DND-41 (cell line): ENCODE measurements at regions not wholly inside any gene's neighbourhood (a gene's known extent, or its start where the extent isn't known, plus 50 kb on each side); places are given as distances from the start of the nearest gene placed in this dataset.

ENCODE experiments used
- ATAC-seq: fragments of 200-7000 bp; cut with Tn5 transposase; 3 replicates; pipeline ENCODE4 v1.9.1; 2021; ENCODE audit warnings: low read depth; ENCODE audit not compliant: insufficient read depth
- DNase-seq: peaks from one replicate; pipeline ENCODE4 v3.0.0-alpha.2; 2020
- H2AFZ ChIP-seq: 2 replicates; pipeline ENCODE4 v1.6.0; 2012; ENCODE audit warnings: low read depth, low read length
- H3K27ac ChIP-seq: 2 replicates; pipeline ENCODE4 v1.5.1; 2012; ENCODE audit warnings: low read length, inconsistent platforms
- H3K27me3 ChIP-seq: fragments of 200-600 bp; sonication (generic); 2 replicates; pipeline ENCODE4 v1.6.0; 2012; ENCODE audit warnings: low read length, mild to moderate bottlenecking, inconsistent platforms; ENCODE audit not compliant: insufficient read depth, poor library complexity
- H3K36me3 ChIP-seq: 2 replicates; pipeline ENCODE4 v1.5.1; 2012; ENCODE audit warnings: low read length, inconsistent platforms; ENCODE audit not compliant: insufficient read depth
- H3K4me1 ChIP-seq: 2 replicates; pipeline ENCODE4 v1.5.1; 2012; ENCODE audit warnings: mild to moderate bottlenecking, low read length; ENCODE audit not compliant: insufficient read depth
- H3K4me2 ChIP-seq: 2 replicates; pipeline ENCODE4 v1.6.0; 2012; ENCODE audit warnings: mild to moderate bottlenecking, moderate library complexity, low read length, inconsistent platforms; ENCODE audit not compliant: insufficient read depth
- H3K4me3 ChIP-seq, 2 experiments: fragments of 200-600 bp in 1 of 2; shearing (Covaris generic) in 1 of 2; 2 replicates each; pipeline ENCODE4 v1.5.1; 2012 to 2016; ENCODE audit warnings: inconsistent platforms in 2 of 2, low read length in 2 of 2, mild to moderate bottlenecking in 2 of 2, low read depth in 1 of 2, moderate library complexity in 1 of 2
- H3K79me2 ChIP-seq: 2 replicates; pipeline ENCODE4 v1.6.0; 2012; ENCODE audit warnings: low read length, inconsistent platforms; ENCODE audit not compliant: insufficient read depth
- H3K9ac ChIP-seq: 2 replicates; pipeline ENCODE4 v1.6.0; 2012; ENCODE audit warnings: low read depth, mild to moderate bottlenecking, inconsistent platforms, low read length, moderate library complexity
- H3K9me3 ChIP-seq: 2 replicates; pipeline ENCODE4 v1.5.1; 2012; ENCODE audit warnings: low read length, moderate library complexity, mild to moderate bottlenecking, inconsistent platforms; ENCODE audit not compliant: insufficient read depth, severe bottlenecking
- H4K20me1 ChIP-seq: 2 replicates; pipeline ENCODE4 v1.6.0; 2012; ENCODE audit warnings: low read length; ENCODE audit not compliant: insufficient read depth
- CTCF ChIP-seq: IDR thresholded peaks from 2 replicates; pipeline ENCODE4 v1.5.1; 2012; ENCODE audit warnings: borderline replicate concordance, low read length, moderate library complexity, mild to moderate bottlenecking; ENCODE audit not compliant: poor library complexity, severe bottlenecking; ENCODE audit errors: extremely low read depth
- EZH2 ChIP-seq: IDR thresholded peaks from 3 replicates; pipeline ENCODE4 v1.6.1; 2012; ENCODE audit warnings: borderline replicate concordance, low read depth, mild to moderate bottlenecking, moderate library complexity, low read length, inconsistent platforms; ENCODE audit not compliant: severe bottlenecking

DNA sequence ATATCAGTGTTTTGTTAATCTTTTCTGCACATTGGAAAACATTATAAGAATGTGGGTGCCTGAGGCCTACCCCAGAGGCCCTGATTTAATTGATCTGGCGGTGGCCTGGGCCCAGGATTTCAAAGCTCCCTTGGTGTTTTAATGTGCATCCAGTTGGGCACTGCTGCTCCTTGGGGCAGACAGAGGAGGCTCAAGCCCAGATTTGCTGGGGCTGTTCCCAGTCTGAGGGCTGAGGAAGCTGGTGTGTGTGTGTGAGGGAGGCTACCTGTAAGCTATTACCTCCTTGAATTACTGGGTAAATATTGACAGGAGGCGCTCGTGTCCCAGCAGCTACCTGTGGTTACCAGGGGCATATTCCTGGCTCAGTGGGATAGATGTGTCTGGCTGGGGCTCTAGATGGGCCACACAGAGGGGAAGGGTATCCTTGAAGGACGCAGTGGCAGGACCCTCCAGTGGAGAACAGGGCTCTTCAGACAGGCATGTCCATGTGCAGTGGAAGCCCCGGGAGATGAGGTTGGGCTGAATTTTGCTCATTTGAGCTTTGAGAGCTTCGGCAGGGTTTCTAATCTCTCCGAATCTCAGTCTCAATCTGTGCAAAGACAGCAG lies 975.4 kb upstream of the ZNF722 start:
- Histone ChIP-seq H3K4me2 (no peak overlapping the region), H3K27ac (no peak overlapping the region), H3K4me1 (no peaks in the 10 kb centered on the region), H3K36me3 (no peaks in the 10 kb centered on the region), H2AFZ (no peak overlapping the region), H4K20me1 (no peaks in the 10 kb centered on the region), H3K27me3 (no peaks in the 10 kb centered on the region), H3K9ac (no peak overlapping the region), H3K9me3 (peaks cover 15% of the 10 kb centered on the region), H3K79me2 (no peaks in the 10 kb centered on the region), H3K4me3 (no peak overlapping the region)
- no peak for DNase-seq
- TF ChIP-seq EZH2: no peak
- TF ChIP-seq CTCF: no peak
- ATAC-seq: no peak

DNA sequence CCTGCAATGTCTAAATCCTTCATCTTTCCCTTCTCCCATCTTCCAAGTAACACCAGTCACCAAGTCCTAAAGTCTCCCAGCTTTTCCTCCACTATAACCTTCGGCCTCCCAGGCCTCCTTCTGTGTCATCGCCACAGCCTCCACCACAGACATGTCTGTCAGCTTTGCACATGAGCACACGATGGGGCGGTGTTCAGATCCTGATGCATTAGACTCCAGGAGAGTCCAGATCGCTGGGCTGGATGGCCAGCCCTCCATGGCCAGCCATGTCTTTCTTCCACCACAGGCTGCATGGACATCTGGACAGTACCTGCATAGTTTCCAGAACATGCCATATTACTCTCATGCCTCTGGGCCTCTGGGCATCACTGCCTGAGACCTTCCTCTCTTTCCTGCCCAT lies 974.2 kb upstream of the ZNF722 start:
- no peak overlapping the region for H3K4me2 ChIP-seq
- H3K27ac ChIP-seq: no peak overlapping the region
- no peak overlapping the region for H2AFZ ChIP-seq
- no peak for ATAC-seq
- H3K36me3 ChIP-seq: no peaks in the 10 kb centered on the region
- no peak for DNase-seq
- peaks cover 18% of the 10 kb centered on the region for H3K9me3 ChIP-seq
- TF ChIP-seq EZH2 (no peak), CTCF (no peak)
- H4K20me1 ChIP-seq: no peaks in the 10 kb centered on the region
- no peak overlapping the region for H3K4me3 ChIP-seq
- no peaks in the 10 kb centered on the region for H3K4me1 ChIP-seq
- H3K9ac ChIP-seq: no peak overlapping the region
- H3K27me3 ChIP-seq: no peaks in the 10 kb centered on the region
- H3K79me2 ChIP-seq: no peaks in the 10 kb centered on the region

DNA sequence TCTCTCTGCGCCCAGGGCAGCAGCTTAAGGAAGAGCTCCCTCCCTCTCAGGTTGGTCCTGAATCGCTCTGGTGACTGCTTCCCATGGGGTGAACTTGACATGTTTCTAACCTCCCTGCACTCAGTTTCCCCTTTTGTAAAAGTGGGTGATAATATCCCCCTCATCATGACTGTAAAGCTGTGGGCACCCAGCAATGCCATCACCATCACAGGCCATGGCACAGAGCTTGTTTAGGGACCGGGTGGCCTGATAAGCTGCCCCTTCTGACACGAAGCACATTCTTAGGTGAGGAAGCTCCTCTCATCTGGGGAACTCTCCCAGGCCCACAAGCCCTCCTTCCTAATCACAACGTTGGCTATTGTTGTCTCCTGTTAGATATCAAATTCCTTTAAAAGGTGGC lies 972.8 kb upstream of the ZNF722 start:
- Histone ChIP-seq H3K9ac (no peak overlapping the region), H3K4me2 (no peak overlapping the region), H4K20me1 (no peaks in the 10 kb centered on the region), H3K27me3 (no peaks in the 10 kb centered on the region), H3K36me3 (no peaks in the 10 kb centered on the region), H2AFZ (no peak overlapping the region), H3K27ac (no peak overlapping the region), H3K4me3 (no peak overlapping the region), H3K9me3 (peaks cover 22% of the 10 kb centered on the region), H3K4me1 (no peaks in the 10 kb centered on the region), H3K79me2 (no peaks in the 10 kb centered on the region)
- ATAC-seq (no peak), DNase-seq (no peak)
- TF ChIP-seq CTCF (no peak), EZH2 (no peak)

DNA sequence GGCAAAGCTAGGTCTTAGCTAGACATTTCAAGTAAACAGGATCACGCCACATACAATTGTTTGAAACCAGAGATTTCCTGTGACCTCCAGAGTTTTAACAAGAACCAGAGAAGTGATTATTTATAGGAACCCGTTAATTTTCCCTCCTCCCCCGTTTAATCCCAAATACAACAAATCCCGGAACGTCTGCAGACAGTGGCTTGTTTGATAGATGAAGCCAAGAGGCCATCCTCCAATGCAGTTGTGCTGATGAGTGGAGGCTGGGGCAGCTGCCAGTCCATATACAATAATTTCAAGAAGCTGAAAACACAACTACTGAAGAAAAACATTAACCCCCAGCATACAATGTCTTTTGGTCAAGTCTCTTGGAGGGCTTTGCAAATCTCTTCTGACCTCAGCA lies 971.6 kb upstream of the ZNF722 start:
- DNase-seq (no peak), ATAC-seq (no peak)
- Histone ChIP-seq H3K27me3 (no peaks in the 10 kb centered on the region), H3K27ac (no peak overlapping the region), H3K4me3 (no peak overlapping the region), H3K9me3 (peaks cover 22% of the 10 kb centered on the region), H3K79me2 (no peaks in the 10 kb centered on the region), H3K4me2 (no peak overlapping the region), H4K20me1 (no peaks in the 10 kb centered on the region), H3K9ac (no peak overlapping the region), H3K4me1 (no peaks in the 10 kb centered on the region), H2AFZ (no peak overlapping the region), H3K36me3 (no peaks in the 10 kb centered on the region)
- TF ChIP-seq EZH2 (no peak), CTCF (no peak)
